ENCODE measurements at regions not wholly inside any gene's neighbourhood (a gene's known extent, or its start where the extent isn't known, plus 50 kb on each side); places are given as distances from the start of the nearest gene placed in this dataset.
"Not testable (repeated sequence)": the region's sequence is repeated elsewhere in the genome, so short reads cannot be mapped to it uniquely, and the experiment has no call there.

GRCh38 chr10:33650131-33650530, 315.7 kb upstream of the NRP1 start:
- not testable (repeated sequence) for H3K27ac ChIP-seq (ENCODE audit: low read depth, low read length, severe bottlenecking); H3K9me3 ChIP-seq (ENCODE audit: control insufficient read depth, low read length); H3K36me3 ChIP-seq (ENCODE audit: control insufficient read depth, insufficient read depth, low read length); H3K4me3 ChIP-seq (ENCODE audit: extremely low read depth, insufficient read depth, low read length, poor library complexity, severe bottlenecking); H3K4me1 ChIP-seq (ENCODE audit: control insufficient read depth, insufficient read depth, low read length, poor library complexity, severe bottlenecking)
- 100% methylated on average over 1 of the region's 2 CpGs; no CpG with 5 or more reads in 1 of the 2 experiments for WGBS, 2 experiments (ENCODE audit: insufficient coverage in 2 of 2)

- H3K4me1 ChIP-seq (ENCODE audit: control insufficient read depth, insufficient read depth, low read length, poor library complexity, severe bottlenecking), result no peaks in the 10 kb centered on the region
- H3K36me3 ChIP-seq (ENCODE audit: control insufficient read depth, insufficient read depth, low read length), result no peaks in the 10 kb centered on the region
- H3K9me3 ChIP-seq (ENCODE audit: control insufficient read depth, low read length), result no peaks in the 10 kb centered on the region
- no peak overlapping the region for H3K4me3 ChIP-seq (ENCODE audit: extremely low read depth, insufficient read depth, low read length, poor library complexity, severe bottlenecking)
- no peak overlapping the region for H3K27ac ChIP-seq (ENCODE audit: low read depth, low read length, severe bottlenecking)
Measured at GRCh38 chr10:33643042-33643441, 308.6 kb upstream of the NRP1 start.

- 79 to 81% methylated on average over 3 of the region's 3 CpGs for WGBS, 2 experiments (ENCODE audit: insufficient coverage in 2 of 2)
- Histone ChIP-seq H3K27ac (ENCODE audit: low read depth, low read length, severe bottlenecking) (no peak overlapping the region), H3K36me3 (ENCODE audit: control insufficient read depth, insufficient read depth, low read length) (no peaks in the 10 kb centered on the region), H3K4me3 (ENCODE audit: extremely low read depth, insufficient read depth, low read length, poor library complexity, severe bottlenecking) (no peak overlapping the region), H3K9me3 (ENCODE audit: control insufficient read depth, low read length) (no peaks in the 10 kb centered on the region), H3K4me1 (ENCODE audit: control insufficient read depth, insufficient read depth, low read length, poor library complexity, severe bottlenecking) (no peaks in the 10 kb centered on the region)
Measured at GRCh38 chr10:33638891-33639290, 304.4 kb upstream of the NRP1 start.

- no peak overlapping the region for H3K4me3 ChIP-seq (ENCODE audit: extremely low read depth, insufficient read depth, low read length, poor library complexity, severe bottlenecking)
Measured at GRCh38 chr10:33638374-33638773, 303.9 kb upstream of the NRP1 start.

DNA sequence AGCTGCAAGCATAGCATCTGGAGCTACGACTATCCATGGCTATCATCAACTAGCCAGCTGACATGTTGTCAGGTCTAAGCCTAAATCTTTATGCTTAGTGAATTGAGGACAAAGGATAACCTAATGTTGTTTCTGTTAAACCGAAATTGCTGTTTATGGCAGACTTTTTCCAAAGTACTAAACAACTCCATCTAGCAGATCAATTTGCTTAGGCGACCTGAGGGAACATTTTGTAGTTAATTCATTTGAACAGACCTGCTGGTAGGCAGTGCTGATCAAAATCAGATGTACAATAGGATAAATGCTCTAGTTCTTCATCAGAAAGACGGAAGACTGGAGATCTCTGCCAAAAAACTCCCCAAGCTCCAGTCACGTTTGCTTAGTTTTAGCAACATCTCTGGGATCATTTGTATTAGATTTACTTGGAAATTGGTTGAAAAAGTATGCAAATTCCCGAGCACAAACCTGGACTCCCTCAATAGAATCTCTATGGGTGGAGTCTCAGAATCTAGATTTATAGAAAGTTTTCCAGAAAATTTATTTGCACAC, 301.6 kb upstream of the NRP1 start:
- Histone ChIP-seq H3K9me3 (ENCODE audit: control insufficient read depth, low read length) (no peaks in the 10 kb centered on the region), H3K27ac (ENCODE audit: low read depth, low read length, severe bottlenecking) (no peak overlapping the region), H3K4me1 (ENCODE audit: control insufficient read depth, insufficient read depth, low read length, poor library complexity, severe bottlenecking) (no peaks in the 10 kb centered on the region), H3K4me3 (ENCODE audit: extremely low read depth, insufficient read depth, low read length, poor library complexity, severe bottlenecking) (no peak overlapping the region), H3K36me3 (ENCODE audit: control insufficient read depth, insufficient read depth, low read length) (no peaks in the 10 kb centered on the region)
- 70 to 93% methylated on average over 3 to 4 of the region's 6 CpGs for WGBS, 2 experiments (ENCODE audit: insufficient coverage in 2 of 2)

More at GRCh38 chr10:33638374-33638773, 303.9 kb upstream of the NRP1 start:
- Histone ChIP-seq H3K27ac (ENCODE audit: low read depth, low read length, severe bottlenecking) (no peak overlapping the region), H3K9me3 (ENCODE audit: control insufficient read depth, low read length) (no peaks in the 10 kb centered on the region), H3K36me3 (ENCODE audit: control insufficient read depth, insufficient read depth, low read length) (no peaks in the 10 kb centered on the region), H3K4me1 (ENCODE audit: control insufficient read depth, insufficient read depth, low read length, poor library complexity, severe bottlenecking) (no peaks in the 10 kb centered on the region)
- WGBS, 2 experiments (ENCODE audit: insufficient coverage in 2 of 2), result 82 to 100% methylated on average over 1 to 2 of the region's 3 CpGs

GRCh38 chr10:33632432-33632831, 298.0 kb upstream of the NRP1 start:
- no peaks in the 10 kb centered on the region for H3K36me3 ChIP-seq (ENCODE audit: control insufficient read depth, insufficient read depth, low read length)
- no peaks in the 10 kb centered on the region for H3K9me3 ChIP-seq (ENCODE audit: control insufficient read depth, low read length)
- no peak overlapping the region for H3K27ac ChIP-seq (ENCODE audit: low read depth, low read length, severe bottlenecking)
- no peaks in the 10 kb centered on the region for H3K4me1 ChIP-seq (ENCODE audit: control insufficient read depth, insufficient read depth, low read length, poor library complexity, severe bottlenecking)
- H3K4me3 ChIP-seq (ENCODE audit: extremely low read depth, insufficient read depth, low read length, poor library complexity, severe bottlenecking), result no peak overlapping the region

DNA sequence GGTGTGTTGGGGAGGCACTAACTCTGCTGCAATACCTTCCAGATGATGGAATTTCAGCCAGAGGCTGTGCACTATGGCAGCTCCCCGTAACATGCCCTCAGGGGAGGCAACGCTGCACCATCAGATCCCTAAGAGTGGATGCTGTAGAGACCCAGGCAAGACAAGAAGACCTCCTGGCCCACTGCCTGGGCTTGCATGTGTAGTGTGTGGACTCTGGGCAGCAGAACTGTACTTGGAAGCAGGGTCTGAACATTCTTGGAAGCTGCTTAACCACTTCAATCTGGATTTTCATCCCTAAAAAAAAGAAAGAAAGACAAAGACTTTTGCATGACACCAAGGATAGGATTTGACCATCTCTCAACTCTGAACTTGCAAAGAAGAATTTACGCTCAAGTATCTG, 297.5 kb upstream of the NRP1 start:
- Histone ChIP-seq H3K27ac (ENCODE audit: low read depth, low read length, severe bottlenecking) (no peak overlapping the region), H3K9me3 (ENCODE audit: control insufficient read depth, low read length) (no peaks in the 10 kb centered on the region), H3K36me3 (ENCODE audit: control insufficient read depth, insufficient read depth, low read length) (no peaks in the 10 kb centered on the region), H3K4me1 (ENCODE audit: control insufficient read depth, insufficient read depth, low read length, poor library complexity, severe bottlenecking) (no peaks in the 10 kb centered on the region), H3K4me3 (ENCODE audit: extremely low read depth, insufficient read depth, low read length, poor library complexity, severe bottlenecking) (no peak overlapping the region)
- 97 to 100% methylated on average over 2 to 3 of the region's 3 CpGs for WGBS, 2 experiments (ENCODE audit: insufficient coverage in 2 of 2)

- Histone ChIP-seq H3K4me1 (ENCODE audit: control insufficient read depth, insufficient read depth, low read length, poor library complexity, severe bottlenecking) (no peaks in the 10 kb centered on the region), H3K4me3 (ENCODE audit: extremely low read depth, insufficient read depth, low read length, poor library complexity, severe bottlenecking) (no peak overlapping the region), H3K36me3 (ENCODE audit: control insufficient read depth, insufficient read depth, low read length) (no peaks in the 10 kb centered on the region), H3K9me3 (ENCODE audit: control insufficient read depth, low read length) (no peaks in the 10 kb centered on the region), H3K27ac (ENCODE audit: low read depth, low read length, severe bottlenecking) (no peak overlapping the region)
- 94 to 100% methylated on average over 2 of the region's 2 CpGs for WGBS, 2 experiments (ENCODE audit: insufficient coverage in 2 of 2)
Measured at GRCh38 chr10:33630761-33631160, 296.3 kb upstream of the NRP1 start.

GRCh38 chr10:33627611-33628010, 293.1 kb upstream of the NRP1 start:
- Histone ChIP-seq H3K9me3 (ENCODE audit: control insufficient read depth, low read length) (no peaks in the 10 kb centered on the region), H3K4me3 (ENCODE audit: extremely low read depth, insufficient read depth, low read length, poor library complexity, severe bottlenecking) (no peak overlapping the region), H3K27ac (ENCODE audit: low read depth, low read length, severe bottlenecking) (no peak overlapping the region), H3K36me3 (ENCODE audit: control insufficient read depth, insufficient read depth, low read length) (no peaks in the 10 kb centered on the region), H3K4me1 (ENCODE audit: control insufficient read depth, insufficient read depth, low read length, poor library complexity, severe bottlenecking) (no peaks in the 10 kb centered on the region)
- WGBS, 2 experiments (ENCODE audit: insufficient coverage in 2 of 2), result 83% methylated on average over 1 of the region's 5 CpGs; no CpG with 5 or more reads in 1 of the 2 experiments

DNA sequence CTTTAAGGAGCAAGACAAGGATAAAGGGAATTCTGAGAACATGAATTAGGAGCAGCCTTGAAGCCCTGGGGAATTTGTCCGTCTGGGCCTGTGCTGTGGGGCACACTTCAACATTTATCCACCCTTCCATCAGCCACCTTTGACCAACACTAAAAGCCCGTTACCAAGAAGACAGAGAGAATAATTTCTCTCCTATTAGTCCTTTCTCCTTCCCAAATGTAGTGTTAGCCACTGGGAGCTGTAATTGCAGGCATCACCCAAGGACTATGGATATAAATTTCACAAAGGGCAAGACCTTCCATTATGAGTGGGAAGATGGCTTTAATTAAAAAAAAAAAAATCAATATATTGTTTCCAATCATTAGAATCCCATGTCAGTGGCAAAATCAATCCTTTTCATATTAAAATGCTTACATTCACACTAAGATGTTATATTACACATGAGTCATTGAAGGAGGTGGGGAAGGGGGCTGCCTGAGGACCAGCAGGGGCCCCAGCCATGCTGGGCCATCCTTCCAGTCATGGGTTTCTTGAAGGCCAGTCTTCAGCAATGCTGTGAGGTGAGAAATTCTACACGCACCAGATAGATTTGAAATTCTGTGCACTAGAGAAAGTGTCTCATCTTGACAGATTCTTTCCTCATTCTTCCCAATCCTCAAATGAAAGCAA, 292.5 kb upstream of the NRP1 start:
- H3K9me3 ChIP-seq (ENCODE audit: control insufficient read depth, low read length), result no peaks in the 10 kb centered on the region
- no peak overlapping the region for H3K27ac ChIP-seq (ENCODE audit: low read depth, low read length, severe bottlenecking)
- H3K4me3 ChIP-seq (ENCODE audit: extremely low read depth, insufficient read depth, low read length, poor library complexity, severe bottlenecking), result no peak overlapping the region
- no peaks in the 10 kb centered on the region for H3K36me3 ChIP-seq (ENCODE audit: control insufficient read depth, insufficient read depth, low read length)
- WGBS, 2 experiments (ENCODE audit: insufficient coverage in 2 of 2), result no CpG with 5 or more reads among the region's 3 CpGs
- H3K4me1 ChIP-seq (ENCODE audit: control insufficient read depth, insufficient read depth, low read length, poor library complexity, severe bottlenecking), result no peaks in the 10 kb centered on the region

- no peaks in the 10 kb centered on the region for H3K36me3 ChIP-seq (ENCODE audit: control insufficient read depth, insufficient read depth, low read length)
- H3K9me3 ChIP-seq (ENCODE audit: control insufficient read depth, low read length), result no peaks in the 10 kb centered on the region
- no peaks in the 10 kb centered on the region for H3K4me1 ChIP-seq (ENCODE audit: control insufficient read depth, insufficient read depth, low read length, poor library complexity, severe bottlenecking)
- H3K27ac ChIP-seq (ENCODE audit: low read depth, low read length, severe bottlenecking), result no peak overlapping the region
- H3K4me3 ChIP-seq (ENCODE audit: extremely low read depth, insufficient read depth, low read length, poor library complexity, severe bottlenecking), result no peak overlapping the region
- 92 to 100% methylated on average over 2 of the region's 3 CpGs for WGBS, 2 experiments (ENCODE audit: insufficient coverage in 2 of 2)
Measured at GRCh38 chr10:33623669-33624068, 289.2 kb upstream of the NRP1 start.
